AG04450 (cell line): ENCODE measurements at regions not wholly inside any gene's neighbourhood (a gene's known extent, or its start where the extent isn't known, plus 50 kb on each side); places are given as distances from the start of the nearest gene placed in this dataset.

Experiments used
- CTCF ChIA-PET: fragments of 300-600, 350-600 bp; formaldehyde crosslinking; extraction: SDS; loops from one replicate; lab custom pipeline; 2022; ENCODE audit warnings: antibody characterized with exemption, inconsistent platforms; lab: Charles Lee
- POLR2A ChIA-PET: fragments of 350-600 bp; formaldehyde crosslinking; extraction: SDS; loops from one replicate; lab custom pipeline; 2021; ENCODE audit warnings: antibody characterized with exemption, inconsistent platforms; lab: Yijun Ruan, JAX
- DNase-seq: peaks from one replicate; pipeline ENCODE4 v3.0.0-alpha.2; 2011; ENCODE audit warnings: low read depth, low spot score
- H3K27ac ChIP-seq: one replicate; pipeline ENCODE4 v1.5.1; 2012; ENCODE audit warnings: low read depth, low read length, control low read depth
- H3K27me3 ChIP-seq: one replicate; pipeline ENCODE4 v1.6.0; 2012; ENCODE audit warnings: low read length; ENCODE audit not compliant: control insufficient read depth, insufficient read depth
- H3K4me3 ChIP-seq: 2 replicates; pipeline ENCODE4 v1.5.1; 2011; ENCODE audit warnings: mild to moderate bottlenecking, low read depth, low read length, control low read depth
- H3K9me3 ChIP-seq: 2 replicates; pipeline ENCODE4 v1.5.1; 2012; ENCODE audit warnings: low read length; ENCODE audit not compliant: control insufficient read depth, insufficient read depth
- CTCF ChIP-seq: IDR thresholded peaks from 2 replicates; pipeline ENCODE4 v1.5.1; 2011; ENCODE audit warnings: low read depth, low read length, control low read depth, inconsistent platforms

DNA sequence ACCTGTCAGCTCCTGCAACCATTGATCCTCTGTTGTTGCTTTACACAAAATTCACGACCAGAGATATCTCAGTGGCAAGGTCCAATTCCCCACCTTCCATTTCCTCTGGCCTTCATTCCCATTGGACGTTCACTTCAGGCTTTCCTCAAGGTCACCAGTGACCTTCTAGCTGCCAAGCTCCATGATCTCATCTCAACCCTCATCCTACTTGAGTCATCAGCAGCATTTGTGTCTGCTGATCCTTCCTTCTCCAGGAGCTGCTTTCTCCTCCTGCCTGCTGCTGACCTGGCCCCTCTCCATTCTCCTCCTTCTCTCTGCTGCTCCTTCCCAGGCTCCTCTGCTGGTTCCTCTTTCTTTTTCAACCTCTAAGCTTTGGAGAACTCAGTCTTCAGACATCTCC, 66.2 kb upstream of the C10orf90 start:
- Histone ChIP-seq H3K4me3 (no peak overlapping the region), H3K27me3 (peaks cover 9% of the 10 kb centered on the region), H3K27ac (no peak overlapping the region), H3K9me3 (no peaks in the 10 kb centered on the region)
- CTCF ChIA-PET, result no interaction called here
- no peak for DNase-seq
- TF ChIP-seq CTCF, result no peak
- POLR2A ChIA-PET, result no interaction called here

- Histone ChIP-seq H3K9me3 (no peaks in the 10 kb centered on the region), H3K4me3 (no peak overlapping the region), H3K27me3 (peaks cover 9% of the 10 kb centered on the region), H3K27ac (no peak overlapping the region)
- no peak for TF ChIP-seq CTCF
- no peak for DNase-seq
- POLR2A ChIA-PET, result no interaction called here
- CTCF ChIA-PET, result no interaction called here
Observed at GRCh38 chr10:126738001-126738400, 67.5 kb upstream of the C10orf90 start.

DNA sequence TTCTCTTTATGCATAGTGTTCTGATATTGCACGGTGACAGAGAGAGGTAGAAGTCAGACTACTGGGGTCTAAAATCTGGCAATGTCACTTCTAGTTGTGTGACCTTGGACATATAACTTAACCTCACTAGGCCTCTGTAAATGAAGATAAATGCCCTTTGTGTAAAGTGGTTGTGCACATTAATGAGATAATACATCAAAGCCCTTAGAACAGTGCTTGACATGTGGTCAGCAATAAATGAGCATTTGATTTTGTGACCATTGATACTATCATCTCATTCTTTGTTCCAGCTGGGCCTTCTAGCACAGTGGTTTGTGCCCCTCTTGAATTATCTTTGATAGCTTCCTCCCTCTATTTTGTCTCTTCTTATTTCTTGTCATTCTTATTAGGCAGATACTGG, 74.1 kb upstream of the C10orf90 start:
- no peak for TF ChIP-seq CTCF
- ChIA-PET POLR2A (no interaction called here), CTCF (interaction anchor here (1.1 kb wide), 1 partner anchor 811 kb away, joined by 4 read pairs; no protein-coding TSS in a partner anchor)
- Histone ChIP-seq H3K4me3 (no peak overlapping the region), H3K9me3 (no peaks in the 10 kb centered on the region), H3K27ac (no peak overlapping the region), H3K27me3 (peaks cover 4% of the 10 kb centered on the region)
- DNase-seq, result no peak

DNA sequence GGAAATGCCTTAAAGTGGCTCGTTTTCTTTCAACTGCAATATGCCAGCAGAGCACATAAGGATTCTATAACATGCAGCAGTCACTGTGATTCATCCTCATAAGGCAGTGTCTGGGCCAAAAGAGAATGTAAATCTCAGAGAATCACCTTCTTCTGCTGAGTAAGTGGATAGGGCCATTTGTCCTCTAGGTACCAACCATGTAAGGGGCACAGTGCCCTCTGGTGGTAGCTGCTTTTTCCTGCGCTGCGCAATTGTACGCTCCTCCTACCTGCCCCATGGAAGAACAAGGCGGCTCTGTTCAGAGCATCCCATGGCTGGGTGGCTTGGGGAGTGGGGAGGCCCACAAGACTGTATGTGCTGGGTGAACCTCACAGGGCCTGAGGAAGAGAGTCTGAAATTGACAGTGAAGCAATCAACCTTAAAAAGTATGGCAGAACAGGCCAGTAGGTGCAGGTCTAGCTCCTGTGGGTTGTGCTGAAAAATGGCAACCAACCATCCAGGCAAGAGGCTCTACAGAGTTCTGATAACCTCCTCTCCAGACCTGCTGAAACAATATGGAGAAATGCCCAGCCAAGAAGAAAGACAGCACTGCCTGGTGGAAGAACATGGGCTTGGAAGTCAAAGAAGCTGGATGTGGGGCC, 78.6 kb upstream of the C10orf90 start:
- POLR2A ChIA-PET, result no interaction called here
- DNase-seq, result peak; percentile 58
- no peaks in the 10 kb centered on the region for H3K27me3 ChIP-seq
- no peaks in the 10 kb centered on the region for H3K9me3 ChIP-seq
- no peak overlapping the region for H3K27ac ChIP-seq
- no peak overlapping the region for H3K4me3 ChIP-seq
- CTCF ChIA-PET, result interaction anchor here (0.6 to 2.2 kb wide), 11 partner anchors 8 to 880 kb away, joined by 3 to 16 read pairs (median 4); no protein-coding TSS in a partner anchor
- peak; percentile 84 for TF ChIP-seq CTCF

- DNase-seq, result no peak
- no peak for TF ChIP-seq CTCF
- Histone ChIP-seq H3K27me3 (no peaks in the 10 kb centered on the region), H3K9me3 (no peaks in the 10 kb centered on the region), H3K27ac (no peak overlapping the region), H3K4me3 (no peak overlapping the region)
- POLR2A ChIA-PET, result no interaction called here
- CTCF ChIA-PET, result interaction anchor here (0.6 kb wide), 1 partner anchor 251 kb away, joined by 3 read pairs; no protein-coding TSS in a partner anchor
Observed at GRCh38 chr10:126754966-126755365, 84.5 kb upstream of the C10orf90 start.
